Activated T-helper 1 cell treated with anti-CD3 and anti-CD28 coated beads, Interleukin-12 subunit alpha, Interleukin-12 subunit beta, Interleukin-2, Interleukin-4 antibody, amounts not matched to agents 30 ng/mL and 10 ng/mL and 1 ng/mL, durations not matched to agents 14 hours and 24 hours and 36 hours (primary cell): ENCODE measurements at regions not wholly inside any gene's neighbourhood (a gene's known extent, or its start where the extent isn't known, plus 50 kb on each side); places are given as distances from the start of the nearest gene placed in this dataset.
"Not testable (repeated sequence)": the region's sequence is repeated elsewhere in the genome, so short reads cannot be mapped to it uniquely, and the experiment has no call there.

ENCODE experiments used
- DNase-seq: peaks from one replicate; pipeline ENCODE4 v3.0.0; 2021; ENCODE audit warnings: low spot score
- H3K27ac Mint-ChIP-seq: one replicate; pipeline ENCODE4 v1.8.0; 2021; ENCODE audit warnings: mild to moderate bottlenecking, mixed read lengths
- H3K27me3 Mint-ChIP-seq: one replicate; pipeline ENCODE4 v1.8.0; 2022; ENCODE audit warnings: mild to moderate bottlenecking, moderate library complexity, mixed read lengths; ENCODE audit not compliant: insufficient read depth
- H3K36me3 Mint-ChIP-seq: one replicate; pipeline ENCODE4 v1.8.0; 2021; ENCODE audit warnings: low read depth, mixed read lengths
- H3K4me1 Mint-ChIP-seq: one replicate; pipeline ENCODE4 v1.8.0; 2021; ENCODE audit warnings: low read depth, mixed read lengths
- H3K4me3 Mint-ChIP-seq: one replicate; pipeline ENCODE4 v1.8.0; 2021; ENCODE audit warnings: mild to moderate bottlenecking, moderate library complexity, mixed read lengths
- H3K9me3 Mint-ChIP-seq: one replicate; pipeline ENCODE4 v1.8.0; 2021; ENCODE audit warnings: mixed read lengths
- intact Hi-C: fragments of 100-400 bp; cut with micrococcal nuclease; formaldehyde crosslinking; loops from one replicate; pipeline ENCODE4 v1.15.1; 2024

DNA sequence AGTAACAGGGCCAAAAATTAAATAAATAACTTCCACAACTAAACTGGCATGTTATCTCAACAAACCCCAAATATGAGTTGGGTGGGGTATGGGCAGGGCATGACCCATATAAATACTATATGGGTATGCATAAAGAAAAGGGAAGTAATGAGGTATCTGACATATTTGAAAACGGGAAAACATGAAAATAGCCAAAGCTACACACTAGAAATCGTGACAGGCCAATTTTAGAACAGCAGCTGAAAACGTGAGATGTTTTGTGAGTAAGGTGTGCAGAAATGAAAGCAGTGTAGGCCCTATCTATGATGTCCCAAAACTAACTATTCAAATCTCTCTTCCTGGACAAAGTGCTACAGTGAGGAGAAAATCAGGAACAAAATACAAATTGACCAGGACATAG lies 537.9 kb upstream of the NR5A2 start:
- Mint-ChIP-seq H3K4me1 (no peaks in the 10 kb centered on the region), H3K36me3 (no peaks in the 10 kb centered on the region), H3K9me3 (peaks cover 7% of the 10 kb centered on the region), H3K27ac (no peak overlapping the region), H3K27me3 (peaks cover 9% of the 10 kb centered on the region), H3K4me3 (no peak overlapping the region)
- DNase-seq: no peak
- intact Hi-C loops: no loop called here

- Mint-ChIP-seq H3K27me3 (peaks cover 9% of the 10 kb centered on the region), H3K4me3 (no peak overlapping the region), H3K36me3 (no peaks in the 10 kb centered on the region)
Measured at GRCh38 chr1:199490769-199491527, 536.6 kb upstream of the NR5A2 start.

DNA sequence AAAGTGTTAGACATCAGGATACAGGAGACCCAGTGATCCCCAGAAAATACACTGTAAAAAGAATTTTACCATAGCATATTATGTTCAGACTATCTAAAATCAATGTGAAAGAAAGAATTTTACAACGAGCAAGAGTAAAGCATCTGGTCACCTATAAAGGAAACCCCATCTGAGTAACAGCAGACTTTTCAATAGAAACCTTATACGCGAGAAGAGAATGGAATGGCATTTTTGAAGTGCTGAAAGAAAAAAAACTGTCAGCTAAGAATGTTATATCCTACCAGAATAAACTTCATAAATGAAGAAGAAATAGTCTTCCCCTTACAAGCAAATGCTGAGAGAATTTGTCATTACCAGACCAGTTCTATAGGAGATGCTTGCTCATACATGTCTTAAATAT lies 532.1 kb upstream of the NR5A2 start:
- Mint-ChIP-seq H3K9me3 (peaks cover 15% of the 10 kb centered on the region), H3K36me3 (no peaks in the 10 kb centered on the region), H3K27me3 (peaks cover 4% of the 10 kb centered on the region), H3K4me3 (no peak overlapping the region), H3K4me1 (no peaks in the 10 kb centered on the region), H3K27ac (no peak overlapping the region)
- DNase-seq: no peak
- intact Hi-C loops: no loop called here

More at GRCh38 chr1:199490769-199491527, 536.6 kb upstream of the NR5A2 start:
- no peak for DNase-seq
- no peaks in the 10 kb centered on the region for H3K4me1 Mint-ChIP-seq
- no peak overlapping the region for H3K27ac Mint-ChIP-seq
- peaks cover 15% of the 10 kb centered on the region for H3K9me3 Mint-ChIP-seq
- intact Hi-C loops: no loop called here

DNA sequence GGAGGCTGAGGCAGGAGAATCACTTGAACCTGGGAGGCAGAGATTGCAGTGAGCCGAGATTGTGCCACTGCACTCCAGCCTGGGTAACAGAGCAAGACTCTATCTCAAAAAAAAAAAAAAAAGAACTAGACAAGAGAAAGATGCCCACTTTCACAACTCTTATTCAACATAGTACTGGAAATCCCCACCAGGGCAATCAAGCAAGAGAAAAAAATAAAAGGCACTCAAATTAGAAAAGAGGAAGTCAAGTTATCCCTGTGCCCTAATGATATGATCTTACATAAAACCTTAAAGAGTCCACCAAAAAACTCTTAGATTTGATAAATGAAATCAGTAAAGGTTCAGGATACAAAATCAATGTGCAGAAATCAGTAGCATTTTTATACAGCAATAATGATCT lies 528.7 kb upstream of the NR5A2 start:
- H3K4me3 Mint-ChIP-seq, H3K36me3 Mint-ChIP-seq, H3K9me3 Mint-ChIP-seq, intact Hi-C loops, DNase-seq, H3K27ac Mint-ChIP-seq, H3K27me3 Mint-ChIP-seq, H3K4me1 Mint-ChIP-seq: not testable (repeated sequence)

DNA sequence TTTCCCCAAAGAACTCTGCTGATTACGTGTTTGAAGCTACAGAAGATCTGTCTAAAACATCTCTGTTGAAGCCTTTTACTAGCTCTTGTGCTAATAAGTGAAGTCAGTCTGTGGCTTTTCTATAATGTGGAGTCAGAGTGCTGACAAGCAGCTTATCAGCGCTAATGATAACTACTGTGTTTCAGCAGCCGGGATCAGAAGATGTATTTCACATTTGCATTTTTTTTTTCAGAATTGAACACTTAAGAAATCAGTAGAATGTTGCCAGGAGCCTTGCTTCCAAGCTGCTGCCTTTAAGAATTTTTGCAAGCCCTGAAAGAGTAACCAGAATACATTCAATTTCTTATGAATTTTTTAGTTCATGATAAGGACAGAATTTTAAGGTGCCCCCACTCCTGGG lies 519.4 kb upstream of the NR5A2 start:
- Mint-ChIP-seq H3K9me3 (no peaks in the 10 kb centered on the region), H3K4me1 (no peaks in the 10 kb centered on the region), H3K4me3 (no peak overlapping the region), H3K27ac (no peak overlapping the region), H3K27me3 (peaks cover 11% of the 10 kb centered on the region), H3K36me3 (no peaks in the 10 kb centered on the region)
- DNase-seq: no peak
- intact Hi-C loops: no loop called here

- no peak overlapping the region for H3K4me3 Mint-ChIP-seq
- peaks cover 11% of the 10 kb centered on the region for H3K27me3 Mint-ChIP-seq
- no peaks in the 10 kb centered on the region for H3K36me3 Mint-ChIP-seq
- intact Hi-C loops: no loop called here
- no peaks in the 10 kb centered on the region for H3K9me3 Mint-ChIP-seq
- DNase-seq: no peak
- H3K4me1 Mint-ChIP-seq: no peaks in the 10 kb centered on the region
- no peak overlapping the region for H3K27ac Mint-ChIP-seq
Measured at GRCh38 chr1:199508653-199509052, 518.9 kb upstream of the NR5A2 start.

- intact Hi-C loops: no loop called here
- DNase-seq: no peak
- H3K36me3 Mint-ChIP-seq: no peaks in the 10 kb centered on the region
- H3K27ac Mint-ChIP-seq: no peak overlapping the region
- no peaks in the 10 kb centered on the region for H3K4me1 Mint-ChIP-seq
- no peaks in the 10 kb centered on the region for H3K9me3 Mint-ChIP-seq
- no peak overlapping the region for H3K4me3 Mint-ChIP-seq
- peaks cover 11% of the 10 kb centered on the region for H3K27me3 Mint-ChIP-seq
Measured at GRCh38 chr1:199509456-199509855, 518.1 kb upstream of the NR5A2 start.

DNA sequence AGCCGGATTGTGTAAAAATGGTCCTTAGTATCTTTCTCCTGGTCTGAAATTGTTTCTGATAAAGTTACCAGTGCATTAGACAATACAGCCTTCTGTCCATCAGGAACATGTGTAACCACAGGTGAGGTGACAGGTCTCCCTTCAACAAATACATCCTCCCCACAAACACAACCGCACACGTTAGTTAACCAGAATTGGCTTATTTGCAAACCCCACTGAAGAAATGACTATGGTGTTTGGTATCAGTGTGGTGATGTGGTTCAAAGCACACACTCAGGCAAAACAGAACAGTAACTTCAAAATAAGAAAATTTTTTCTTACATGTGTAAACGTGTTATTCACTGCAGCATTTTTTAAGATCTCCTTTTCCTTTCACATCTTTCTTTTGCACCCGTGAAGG lies 517.2 kb upstream of the NR5A2 start:
- Mint-ChIP-seq H3K36me3 (no peaks in the 10 kb centered on the region), H3K27ac (no peak overlapping the region), H3K4me3 (no peak overlapping the region), H3K27me3 (peaks cover 12% of the 10 kb centered on the region), H3K4me1 (no peaks in the 10 kb centered on the region), H3K9me3 (no peaks in the 10 kb centered on the region)
- intact Hi-C loops: no loop called here
- no peak for DNase-seq

DNA sequence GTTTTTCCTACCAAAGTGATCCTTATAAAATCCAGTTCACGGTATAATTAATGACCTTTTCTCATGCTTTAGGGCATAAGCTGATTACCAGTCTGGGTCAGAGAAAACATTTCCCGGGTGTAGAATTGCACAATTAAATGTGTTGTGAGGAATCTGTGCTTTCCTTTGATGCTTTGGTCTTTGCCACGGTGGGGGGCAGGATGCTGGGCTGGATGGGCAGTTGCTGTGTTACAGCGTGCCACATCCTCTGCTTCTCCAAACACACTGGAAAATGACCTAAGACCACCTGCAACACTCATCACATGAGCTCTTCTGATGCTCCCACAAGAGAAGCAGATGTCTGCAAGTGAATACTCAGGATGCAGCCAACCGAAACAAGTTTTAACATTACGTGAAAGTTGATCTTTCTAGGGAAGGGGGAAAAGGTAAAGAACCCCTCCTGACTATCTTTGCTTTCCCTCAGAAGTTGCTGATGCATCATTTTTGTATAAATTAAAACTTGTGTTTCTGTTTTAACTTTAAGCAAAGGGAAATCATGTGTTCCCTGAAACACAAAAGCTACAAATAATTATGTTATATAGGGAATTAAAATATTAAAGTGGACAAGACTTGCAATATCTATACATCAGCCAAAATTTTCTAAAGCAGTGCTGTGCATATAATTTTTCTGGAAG lies 515.3 kb upstream of the NR5A2 start:
- Mint-ChIP-seq H3K4me1 (no peaks in the 10 kb centered on the region), H3K27ac (no peak overlapping the region), H3K4me3 (no peak overlapping the region), H3K27me3 (peaks cover 10% of the 10 kb centered on the region), H3K36me3 (no peaks in the 10 kb centered on the region), H3K9me3 (no peaks in the 10 kb centered on the region)
- intact Hi-C loops: no loop called here
- no peak for DNase-seq

- no peaks in the 10 kb centered on the region for H3K4me1 Mint-ChIP-seq
- H3K36me3 Mint-ChIP-seq: no peaks in the 10 kb centered on the region
- H3K27ac Mint-ChIP-seq: no peak overlapping the region
- no peaks in the 10 kb centered on the region for H3K9me3 Mint-ChIP-seq
- intact Hi-C loops: no loop called here
- no peak overlapping the region for H3K4me3 Mint-ChIP-seq
- H3K27me3 Mint-ChIP-seq: peaks cover 10% of the 10 kb centered on the region
- DNase-seq: no peak
Measured at GRCh38 chr1:199515261-199515660, 512.2 kb upstream of the NR5A2 start.

DNA sequence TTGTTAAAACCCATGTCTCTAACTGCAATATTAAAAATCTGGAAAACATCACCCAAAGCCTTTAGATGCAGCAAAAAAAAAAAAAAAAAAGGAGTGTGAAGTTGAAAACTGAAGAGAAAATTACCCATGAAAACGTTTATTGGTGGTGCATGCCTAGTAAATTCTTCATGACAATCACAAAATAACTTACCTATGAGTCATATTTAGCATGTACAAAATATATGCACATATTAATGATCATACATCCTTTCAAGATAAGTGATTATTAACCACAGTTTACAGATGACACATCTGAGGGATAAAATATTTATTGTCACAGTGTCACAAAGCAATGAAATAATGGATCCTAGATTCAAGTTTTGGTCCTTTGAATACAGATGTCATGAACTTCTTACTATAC lies 505.2 kb upstream of the NR5A2 start:
- H3K36me3 Mint-ChIP-seq: no peaks in the 10 kb centered on the region
- no peaks in the 10 kb centered on the region for H3K4me1 Mint-ChIP-seq
- intact Hi-C loops: no loop called here
- H3K9me3 Mint-ChIP-seq: no peaks in the 10 kb centered on the region
- no peaks in the 10 kb centered on the region for H3K27me3 Mint-ChIP-seq
- no peak overlapping the region for H3K27ac Mint-ChIP-seq
- DNase-seq: no peak
- no peak overlapping the region for H3K4me3 Mint-ChIP-seq

- Mint-ChIP-seq H3K27ac (no peak overlapping the region), H3K4me1 (no peaks in the 10 kb centered on the region), H3K27me3 (no peaks in the 10 kb centered on the region), H3K9me3 (no peaks in the 10 kb centered on the region), H3K4me3 (no peak overlapping the region), H3K36me3 (no peaks in the 10 kb centered on the region)
- intact Hi-C loops: no loop called here
- no peak for DNase-seq
Measured at GRCh38 chr1:199522936-199523335, 504.6 kb upstream of the NR5A2 start.

DNA sequence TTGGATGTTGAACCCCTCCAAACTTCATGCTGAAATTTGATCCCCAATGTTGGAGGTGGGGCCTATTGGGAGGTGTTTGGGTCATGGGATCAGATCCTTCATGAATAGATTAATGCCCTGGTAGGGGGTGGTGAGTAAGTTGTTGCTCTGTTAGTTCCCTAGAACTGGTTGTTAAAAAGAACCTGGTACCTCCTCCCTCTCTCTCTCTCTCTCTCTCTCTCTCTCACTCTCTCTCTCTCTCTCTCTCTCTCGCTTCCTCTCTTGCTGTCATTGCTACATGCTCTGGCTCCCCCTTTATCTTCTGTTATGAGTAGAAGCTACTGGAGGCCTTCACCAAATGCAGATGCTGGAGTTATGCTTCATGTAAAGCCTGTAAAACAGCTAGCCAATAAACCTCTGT lies 498.2 kb upstream of the NR5A2 start:
- intact Hi-C loops: no loop called here
- H3K9me3 Mint-ChIP-seq: peaks cover 8% of the 10 kb centered on the region
- DNase-seq: no peak
- no peaks in the 10 kb centered on the region for H3K4me1 Mint-ChIP-seq
- H3K27me3 Mint-ChIP-seq: no peaks in the 10 kb centered on the region
- H3K27ac Mint-ChIP-seq: no peak overlapping the region
- no peak overlapping the region for H3K4me3 Mint-ChIP-seq
- H3K36me3 Mint-ChIP-seq: no peaks in the 10 kb centered on the region
